ENCODE measurements at regions not wholly inside any gene's neighbourhood (a gene's known extent, or its start where the extent isn't known, plus 50 kb on each side); places are given as distances from the start of the nearest gene placed in this dataset.

- 53 to 92% (median 63%) methylated on average over 5 to 10 of the region's 10 CpGs for WGBS, 5 donors
- H3K27me3 ChIP-seq, result no peaks in the 10 kb centered on the region
- TF ChIP-seq POLR2A (IDR thresholded peaks at IDR 0.05), result no peak
- no peak for TF ChIP-seq POLR2AphosphoS5 (IDR thresholded peaks at IDR 0.05)
- H3K27ac ChIP-seq, result peak overlapping the region in 1 of 5 donors; percentile 4
- no peaks in the 10 kb centered on the region for H3K36me3 ChIP-seq
- peaks cover 12 to 48% (median 40%) of the 10 kb centered on the region in 4 donors for H3K4me1 ChIP-seq
- intact Hi-C loops (cut with DNase I; ENCODE audit: low total_unique reads), result no loop called here
- no peak overlapping the region for H3K4me3 ChIP-seq
- H3K9me3 ChIP-seq, result no peaks in the 10 kb centered on the region
- no peak for DNase-seq
Observed at GRCh38 chr9:129467004-129467588, 153.8 kb downstream of the C9orf50 start.

- 72 to 77% (median 74%) methylated on average over 14 of the region's 14 CpGs for WGBS, 5 donors
- no peak for DNase-seq
Observed at GRCh38 chr9:129465834-129466535, 154.9 kb downstream of the C9orf50 start.

GRCh38 chr9:129464972-129465833, 155.7 kb downstream of the C9orf50 start:
- Histone ChIP-seq H3K27me3 (no peaks in the 10 kb centered on the region), H3K9me3 (no peaks in the 10 kb centered on the region), H3K4me3 (no peak overlapping the region), H3K36me3 (no peaks in the 10 kb centered on the region), H3K27ac (peak overlapping the region in 2 of 5 donors; percentile 11 to 49), H3K4me1 (peaks cover 28 to 61% (median 55%) of the 10 kb centered on the region in 4 donors)
- intact Hi-C loops (cut with DNase I; ENCODE audit: low total_unique reads), result no loop called here
- peak in 1 of 2 donors; percentile 73 for DNase-seq
- TF ChIP-seq EP300 (IDR thresholded peaks at IDR 0.05), result no peak
- TF ChIP-seq POLR2AphosphoS5 (IDR thresholded peaks at IDR 0.05), result no peak
- TF ChIP-seq CTCF (IDR thresholded peaks at IDR 0.05), result no peak
- no peak for TF ChIP-seq POLR2A (IDR thresholded peaks at IDR 0.05)
- 47 to 53% (median 52%) methylated on average over 17 to 22 of the region's 22 CpGs for WGBS, 5 donors

More at GRCh38 chr9:129465834-129466535, 154.9 kb downstream of the C9orf50 start:
- H3K9me3 ChIP-seq, result no peaks in the 10 kb centered on the region
- no peaks in the 10 kb centered on the region for H3K36me3 ChIP-seq
- no peaks in the 10 kb centered on the region for H3K27me3 ChIP-seq
- TF ChIP-seq CTCF (IDR thresholded peaks at IDR 0.05) (no peak), POLR2A (IDR thresholded peaks at IDR 0.05) (no peak), POLR2AphosphoS5 (IDR thresholded peaks at IDR 0.05) (no peak), EP300 (IDR thresholded peaks at IDR 0.05) (no peak)
- peaks cover 23 to 59% (median 51%) of the 10 kb centered on the region in 4 donors for H3K4me1 ChIP-seq
- intact Hi-C loops (cut with DNase I; ENCODE audit: low total_unique reads), result no loop called here
- no peak overlapping the region for H3K4me3 ChIP-seq
- peak overlapping the region in 1 of 5 donors; percentile 49 for H3K27ac ChIP-seq

GRCh38 chr9:129463994-129464393, 156.9 kb downstream of the C9orf50 start:
- no peak for TF ChIP-seq POLR2A (IDR thresholded peaks at IDR 0.05)
- TF ChIP-seq CTCF (IDR thresholded peaks at IDR 0.05), result no peak
- TF ChIP-seq POLR2AphosphoS5 (IDR thresholded peaks at IDR 0.05), result no peak
- no peak for TF ChIP-seq EP300 (IDR thresholded peaks at IDR 0.05)
- no peaks in the 10 kb centered on the region for H3K9me3 ChIP-seq
- no peaks in the 10 kb centered on the region for H3K36me3 ChIP-seq
- intact Hi-C loops (cut with DNase I; ENCODE audit: low total_unique reads), result no loop called here
- H3K27ac ChIP-seq, result peak overlapping the region in 2 of 5 donors; percentile 14 to 61
- H3K4me1 ChIP-seq, result peaks cover 40 to 73% (median 67%) of the 10 kb centered on the region in 4 donors
- no peak for DNase-seq
- 76 to 96% (median 93%) methylated on average over 5 of the region's 5 CpGs for WGBS, 5 donors
- H3K4me3 ChIP-seq, result no peak overlapping the region
- H3K27me3 ChIP-seq, result no peaks in the 10 kb centered on the region
